ENCODE measurements at regions not wholly inside any gene's neighbourhood (a gene's known extent, or its start where the extent isn't known, plus 50 kb on each side); places are given as distances from the start of the nearest gene placed in this dataset.

DNA sequence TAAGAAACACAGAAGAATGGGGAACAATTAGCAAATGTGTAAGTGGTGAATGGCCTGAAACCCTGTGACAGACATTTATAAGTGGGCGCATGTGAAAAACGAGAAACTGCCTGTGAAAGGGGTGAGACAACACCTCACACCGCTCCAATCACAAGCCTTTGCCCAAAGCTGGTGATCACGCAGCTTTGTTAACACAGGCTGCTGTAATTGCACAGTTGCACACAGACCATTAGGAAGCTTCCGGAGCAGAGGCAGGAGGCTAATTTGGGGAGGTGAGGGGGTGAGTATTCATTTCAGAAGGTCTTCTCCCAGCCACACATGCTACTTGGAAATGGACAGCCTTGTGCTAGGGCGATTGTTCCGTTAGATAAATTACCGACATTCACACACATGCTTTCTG, 294.0 kb downstream of the MED10 start:
- Histone ChIP-seq H3K9me1 (replicated peaks; ENCODE audit: control insufficient read depth, extremely low read depth, insufficient read depth, low read length) (no peaks in the 10 kb centered on the region), H3K4me2 (ENCODE audit: insufficient read depth, low read length) (no peak overlapping the region), H3K4me3 (replicated peaks in 1 of 3; ENCODE audit: insufficient read depth in 1 of 3, low read depth in 1 of 3, low read length in 3 of 3) (no peak overlapping the region), H3K9ac (replicated peaks; ENCODE audit: extremely low read depth, insufficient read depth, low read length) (no peak overlapping the region), H3K9me3 (replicated peaks; ENCODE audit: control insufficient read depth, insufficient read depth, low read length) (no peaks in the 10 kb centered on the region), H2AFZ (ENCODE audit: low read depth, low read length) (no peak overlapping the region), H3K27ac (ENCODE audit: insufficient read depth, low read depth, low read length) (no peak overlapping the region), H3K36me3 (ENCODE audit: control insufficient read depth in 2 of 2, extremely low read depth in 1 of 2, insufficient read depth in 2 of 2, low read length in 2 of 2) (no peaks in the 10 kb centered on the region), H4K20me1 (replicated peaks; ENCODE audit: control insufficient read depth, extremely low read depth, insufficient read depth, low read length) (no peaks in the 10 kb centered on the region), H3K79me2 (ENCODE audit: control insufficient read depth, insufficient read depth, low read length) (no peaks in the 10 kb centered on the region), H3K27me3 (ENCODE audit: control insufficient read depth in 2 of 2, insufficient read depth in 2 of 2, low read length in 2 of 2) (no peaks in the 10 kb centered on the region), H3K4me1 (ENCODE audit: control insufficient read depth, extremely low read depth, insufficient read depth, low read length) (no peaks in the 10 kb centered on the region)
- no peak for TF ChIP-seq EZH2 (IDR thresholded peaks at IDR 0.05; ENCODE audit: borderline replicate concordance, low read depth, low read length, severe bottlenecking)
- no peak for TF ChIP-seq FOS (IDR thresholded peaks at IDR 0.05; ENCODE audit: borderline replicate concordance, insufficient read depth, low read length)
- TF ChIP-seq, protein P1, sequence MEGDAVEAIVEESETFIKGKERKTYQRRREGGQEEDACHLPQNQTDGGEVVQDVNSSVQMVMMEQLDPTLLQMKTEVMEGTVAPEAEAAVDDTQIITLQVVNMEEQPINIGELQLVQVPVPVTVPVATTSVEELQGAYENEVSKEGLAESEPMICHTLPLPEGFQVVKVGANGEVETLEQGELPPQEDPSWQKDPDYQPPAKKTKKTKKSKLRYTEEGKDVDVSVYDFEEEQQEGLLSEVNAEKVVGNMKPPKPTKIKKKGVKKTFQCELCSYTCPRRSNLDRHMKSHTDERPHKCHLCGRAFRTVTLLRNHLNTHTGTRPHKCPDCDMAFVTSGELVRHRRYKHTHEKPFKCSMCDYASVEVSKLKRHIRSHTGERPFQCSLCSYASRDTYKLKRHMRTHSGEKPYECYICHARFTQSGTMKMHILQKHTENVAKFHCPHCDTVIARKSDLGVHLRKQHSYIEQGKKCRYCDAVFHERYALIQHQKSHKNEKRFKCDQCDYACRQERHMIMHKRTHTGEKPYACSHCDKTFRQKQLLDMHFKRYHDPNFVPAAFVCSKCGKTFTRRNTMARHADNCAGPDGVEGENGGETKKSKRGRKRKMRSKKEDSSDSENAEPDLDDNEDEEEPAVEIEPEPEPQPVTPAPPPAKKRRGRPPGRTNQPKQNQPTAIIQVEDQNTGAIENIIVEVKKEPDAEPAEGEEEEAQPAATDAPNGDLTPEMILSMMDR (IDR thresholded peaks at IDR 0.05; ENCODE audit: extremely low read depth in 1 of 2, insufficient read depth in 1 of 2, low read depth in 1 of 2, low read length in 2 of 2) = no peak
- TF ChIP-seq POLR2A (IDR thresholded peaks at IDR 0.05; ENCODE audit: low read depth, low read length) = no peak
- TF ChIP-seq, protein P2, sequence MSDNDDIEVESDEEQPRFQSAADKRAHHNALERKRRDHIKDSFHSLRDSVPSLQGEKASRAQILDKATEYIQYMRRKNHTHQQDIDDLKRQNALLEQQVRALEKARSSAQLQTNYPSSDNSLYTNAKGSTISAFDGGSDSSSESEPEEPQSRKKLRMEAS (IDR thresholded peaks at IDR 0.05; ENCODE audit: insufficient read depth, insufficient read length) = no peak
- TF ChIP-seq GATA2 (IDR thresholded peaks at IDR 0.05; ENCODE audit: insufficient read depth, insufficient read length, low read depth, low read length) = no peak
- no peak for TF ChIP-seq POLR2AphosphoS5 (IDR thresholded peaks at IDR 0.05; ENCODE audit: insufficient read depth, low read depth, low read length)
- no peak for TF ChIP-seq JUN (IDR thresholded peaks at IDR 0.05; ENCODE audit: borderline replicate concordance, insufficient read depth, insufficient read length, low read depth)
- no peak for TF ChIP-seq MYC (IDR thresholded peaks at IDR 0.05; ENCODE audit: low read depth, low read length)
- POLR2A ChIA-PET = no interaction called here
- intact Hi-C loops (cut with micrococcal nuclease) (no loop called here), dilution Hi-C loops (cut with MboI; ENCODE audit: extremely low pct_ligation_motif_present, low sequenced_read_pairs) (no loop called here)
- BruUV-seq (replicated peaks) = no TSS peak
- FAIRE-seq (no peak), DNase-seq (ENCODE audit: low read depth, low spot score) (no peak)
- CTCF ChIA-PET = no interaction called here
